ENCODE measurements at regions not wholly inside any gene's neighbourhood (a gene's known extent, or its start where the extent isn't known, plus 50 kb on each side); places are given as distances from the start of the nearest gene placed in this dataset.

GRCh38 chr4:163949976-163950601 lies 455.6 kb downstream of the TMA16 start:
- TF ChIP-seq EZH2phosphoT487 (IDR thresholded peaks at IDR 0.05; ENCODE audit: insufficient read depth, low read depth): no peak
- TF ChIP-seq EZH2 (IDR thresholded peaks at IDR 0.05; ENCODE audit: insufficient read depth, poor library complexity, severe bottlenecking): no peak

All from GM23248 (cell line).